Neuronal stem cell (in vitro differentiated cells): ENCODE measurements at regions not wholly inside any gene's neighbourhood (a gene's known extent, or its start where the extent isn't known, plus 50 kb on each side); places are given as distances from the start of the nearest gene placed in this dataset.

Experiments used
- DNase-seq: peaks from one replicate; pipeline ENCODE4 v3.0.0-alpha.2; 2013; ENCODE audit warnings: low spot score
- H2AFZ ChIP-seq: one replicate; pipeline ENCODE4 v1.6.1; 2013; ENCODE audit warnings: mild to moderate bottlenecking, low read length, inconsistent platforms
- H2AK5ac ChIP-seq: 2 replicates; pipeline ENCODE4 v1.6.1; 2013; ENCODE audit warnings: low read depth, mild to moderate bottlenecking, inconsistent platforms, low read length, moderate library complexity, mixed read lengths
- H2BK120ac ChIP-seq: 2 replicates; pipeline ENCODE4 v1.6.1; 2013; ENCODE audit warnings: low read depth, mild to moderate bottlenecking, inconsistent platforms, low read length, moderate library complexity, mixed read lengths
- H2BK12ac ChIP-seq: one replicate; pipeline ENCODE4 v1.6.1; 2013; ENCODE audit warnings: low read length, inconsistent platforms
- H2BK15ac ChIP-seq: 2 replicates; pipeline ENCODE4 v1.6.1; 2013; ENCODE audit warnings: mild to moderate bottlenecking, low read length, inconsistent platforms, mixed read lengths
- H2BK5ac ChIP-seq: one replicate; pipeline ENCODE4 v1.6.1; 2013; ENCODE audit warnings: inconsistent platforms, mild to moderate bottlenecking, low read length, moderate library complexity
- H3K14ac ChIP-seq: one replicate; pipeline ENCODE4 v1.6.1; 2013; ENCODE audit warnings: low read length, inconsistent platforms
- H3K18ac ChIP-seq: 2 replicates; pipeline ENCODE4 v1.6.1; 2013; ENCODE audit warnings: low read length, inconsistent platforms
- H3K23ac ChIP-seq: 2 replicates; pipeline ENCODE4 v1.6.1; 2013; ENCODE audit warnings: low read depth, mild to moderate bottlenecking, mixed read lengths, low read length, inconsistent platforms; ENCODE audit not compliant: poor library complexity
- H3K27ac ChIP-seq: replicated peaks from 3 replicates; pipeline ENCODE4 v1.5.1; 2013; ENCODE audit warnings: low read length, inconsistent platforms
- H3K27me3 ChIP-seq, 3 experiments: 2 replicates each; pipeline ENCODE4 v1.6.1; 2013; ENCODE audit warnings: low read length in 3 of 3, mild to moderate bottlenecking in 2 of 3, inconsistent platforms in 1 of 3, low read depth in 1 of 3, mixed read lengths in 1 of 3, moderate library complexity in 1 of 3; ENCODE audit not compliant: control insufficient read depth in 3 of 3, insufficient read depth in 3 of 3
- H3K36me3 ChIP-seq, 2 donors: replicated peaks in 1 of 2; 2 replicates each; pipeline ENCODE4 v1.6.1; 2013; ENCODE audit warnings: low read length in 2 of 2; ENCODE audit not compliant: control insufficient read depth in 2 of 2, insufficient read depth in 2 of 2
- H3K4ac ChIP-seq: 2 replicates; pipeline ENCODE4 v1.6.1; 2013; ENCODE audit warnings: inconsistent platforms, mild to moderate bottlenecking, low read length, moderate library complexity
- H3K4me1 ChIP-seq, 2 donors: 1 replicate in 1 of 2; 2 replicates in 1 of 2; pipeline ENCODE4 v1.6.1; 2013; ENCODE audit warnings: low read length in 2 of 2, low read depth in 1 of 2; ENCODE audit not compliant: control insufficient read depth in 2 of 2, insufficient read depth in 1 of 2
- H3K4me2 ChIP-seq: one replicate; pipeline ENCODE4 v1.6.1; 2013; ENCODE audit warnings: mild to moderate bottlenecking, low read length, inconsistent platforms; ENCODE audit not compliant: insufficient read depth, poor library complexity, severe bottlenecking
- H3K4me3 ChIP-seq, 2 donors: 2 replicates each; pipeline ENCODE4 v1.5.1; 2013; ENCODE audit warnings: low read length in 2 of 2, mild to moderate bottlenecking in 2 of 2, inconsistent platforms in 1 of 2, moderate library complexity in 1 of 2
- H3K79me1 ChIP-seq: one replicate; pipeline ENCODE4 v1.6.1; 2013; ENCODE audit warnings: low read depth, mild to moderate bottlenecking, inconsistent platforms, low read length, moderate library complexity
- H3K9ac ChIP-seq: one replicate; pipeline ENCODE4 v1.6.1; 2013; ENCODE audit warnings: mild to moderate bottlenecking, low read depth, low read length, inconsistent platforms; ENCODE audit not compliant: poor library complexity
- H3K9me3 ChIP-seq, 2 donors: replicated peaks in 1 of 2; 2 replicates each; pipeline versions ENCODE3 to v1.6.1; 2013; ENCODE audit warnings: low read length in 2 of 2, mild to moderate bottlenecking in 2 of 2, inconsistent platforms in 1 of 2, low read depth in 1 of 2, mixed read lengths in 1 of 2, moderate library complexity in 1 of 2; ENCODE audit not compliant: control insufficient read depth in 2 of 2, insufficient read depth in 1 of 2
- H4K8ac ChIP-seq: one replicate; pipeline ENCODE4 v1.6.1; 2013; ENCODE audit warnings: low read depth, mild to moderate bottlenecking, inconsistent platforms, low read length, moderate library complexity
- H4K91ac ChIP-seq: one replicate; pipeline ENCODE4 v1.6.1; 2013; ENCODE audit warnings: low read length, low read depth, mild to moderate bottlenecking, inconsistent platforms; ENCODE audit not compliant: poor library complexity
- WGBS, 2 donors: extraction: QIAGEN DNeasy Blood & Tissue Kit; methylation state at CpG; one replicate each; pipeline ENCODE4 v1.1.7; 2013; ENCODE audit warnings: missing lambda C conversion rate in 2 of 2, mixed read lengths in 1 of 2; ENCODE audit not compliant: insufficient read length in 2 of 2, insufficient replicate concordance in 1 of 2; ENCODE audit errors: extremely low coverage in 2 of 2; 5-methylcytosine and 5-hydroxymethylcytosine counted together

GRCh38 chr1:93805027-93805610, 73.9 kb downstream of the DNTTIP2 start:
- Histone ChIP-seq H2AFZ (no peak overlapping the region), H3K27ac (no peak overlapping the region), H3K9me3 (peaks cover 4 to 21% of the 10 kb centered on the region in 2 donors), H2BK15ac (no peak overlapping the region), H2BK120ac (no peak overlapping the region), H3K14ac (no peak overlapping the region), H3K9ac (no peak overlapping the region), H3K79me1 (no peaks in the 10 kb centered on the region), H2AK5ac (no peak overlapping the region), H2BK12ac (no peak overlapping the region), H3K4me2 (no peak overlapping the region), H3K4ac (no peak overlapping the region), H3K4me1 (peaks cover 0 to 4% of the 10 kb centered on the region in 2 donors), H3K18ac (no peak overlapping the region), H3K4me3 (no peak overlapping the region), H3K27me3 (no peaks in the 10 kb centered on the region), H4K8ac (no peak overlapping the region), H3K36me3 (no peaks in the 10 kb centered on the region), H4K91ac (no peak overlapping the region), H2BK5ac (no peak overlapping the region), H3K23ac (no peak overlapping the region)
- WGBS, 2 donors = no CpG with 5 or more reads among the region's 1 CpG
- no peak for DNase-seq

- no peak overlapping the region for H2BK120ac ChIP-seq
- H3K79me1 ChIP-seq = no peaks in the 10 kb centered on the region
- H3K4ac ChIP-seq = no peak overlapping the region
- H3K18ac ChIP-seq = no peak overlapping the region
- no peak overlapping the region for H4K91ac ChIP-seq
- H3K9me3 ChIP-seq = peaks cover 4 to 21% of the 10 kb centered on the region in 2 donors
- H3K4me3 ChIP-seq = no peak overlapping the region
- no peak overlapping the region for H2BK5ac ChIP-seq
- H3K36me3 ChIP-seq = no peaks in the 10 kb centered on the region
- no peak overlapping the region for H3K9ac ChIP-seq
- no peak for DNase-seq
- no peak overlapping the region for H2BK15ac ChIP-seq
- H3K4me2 ChIP-seq = no peak overlapping the region
- H3K27me3 ChIP-seq = no peaks in the 10 kb centered on the region
- H2AK5ac ChIP-seq = no peak overlapping the region
- no peak overlapping the region for H2BK12ac ChIP-seq
- no peak overlapping the region for H2AFZ ChIP-seq
- WGBS, 2 donors = no CpG with 5 or more reads among the region's 3 CpGs
- no peak overlapping the region for H4K8ac ChIP-seq
- no peak overlapping the region for H3K14ac ChIP-seq
- H3K23ac ChIP-seq = no peak overlapping the region
- H3K4me1 ChIP-seq = peaks cover 0 to 4% of the 10 kb centered on the region in 2 donors
- no peak overlapping the region for H3K27ac ChIP-seq
Measured at GRCh38 chr1:93804412-93804811, 74.6 kb downstream of the DNTTIP2 start.

- Histone ChIP-seq H2BK15ac (no peak overlapping the region), H3K23ac (no peak overlapping the region), H3K14ac (no peak overlapping the region), H3K18ac (no peak overlapping the region), H3K9me3 (peaks cover 0 to 2% of the 10 kb centered on the region in 2 donors), H3K4ac (no peak overlapping the region), H4K91ac (no peak overlapping the region), H3K79me1 (no peaks in the 10 kb centered on the region), H3K4me3 (no peak overlapping the region), H3K27ac (no peak overlapping the region), H2BK12ac (no peak overlapping the region), H3K36me3 (no peaks in the 10 kb centered on the region), H3K4me2 (no peak overlapping the region), H3K9ac (no peak overlapping the region), H3K27me3 (no peaks in the 10 kb centered on the region), H2BK120ac (no peak overlapping the region), H2BK5ac (no peak overlapping the region), H4K8ac (no peak overlapping the region), H3K4me1 (peaks cover 0 to 4% of the 10 kb centered on the region in 2 donors), H2AK5ac (no peak overlapping the region), H2AFZ (no peak overlapping the region)
- no CpG with 5 or more reads among the region's 5 CpGs for WGBS, 2 donors
- no peak for DNase-seq
Measured at GRCh38 chr1:93801471-93801870, 77.5 kb downstream of the DNTTIP2 start.

GRCh38 chr1:93800856-93801255, 78.2 kb downstream of the DNTTIP2 start:
- H2BK5ac ChIP-seq = no peak overlapping the region
- H3K27ac ChIP-seq = no peak overlapping the region
- WGBS, 2 donors = no CpG with 5 or more reads among the region's 5 CpGs
- no peak overlapping the region for H2BK120ac ChIP-seq
- no peak for DNase-seq
- no peak overlapping the region for H4K8ac ChIP-seq
- no peak overlapping the region for H4K91ac ChIP-seq
- no peak overlapping the region for H3K4me3 ChIP-seq
- H3K79me1 ChIP-seq = no peaks in the 10 kb centered on the region
- H3K4ac ChIP-seq = no peak overlapping the region
- H3K9ac ChIP-seq = no peak overlapping the region
- H2AFZ ChIP-seq = no peak overlapping the region
- peaks cover 0 to 2% of the 10 kb centered on the region in 2 donors for H3K9me3 ChIP-seq
- no peak overlapping the region for H2BK15ac ChIP-seq
- no peak overlapping the region for H3K23ac ChIP-seq
- H3K4me2 ChIP-seq = no peak overlapping the region
- H3K36me3 ChIP-seq = no peaks in the 10 kb centered on the region
- H2BK12ac ChIP-seq = no peak overlapping the region
- H3K18ac ChIP-seq = no peak overlapping the region
- H3K4me1 ChIP-seq = peaks cover 0 to 4% of the 10 kb centered on the region in 2 donors
- H2AK5ac ChIP-seq = no peak overlapping the region
- H3K27me3 ChIP-seq = no peaks in the 10 kb centered on the region
- no peak overlapping the region for H3K14ac ChIP-seq
